GM21367 (cell line): ENCODE measurements at regions not wholly inside any gene's neighbourhood (a gene's known extent, or its start where the extent isn't known, plus 50 kb on each side); places are given as distances from the start of the nearest gene placed in this dataset.

Experiments used
- ATAC-seq: cut with Tn5 transposase; IDR thresholded peaks from one replicate; pipeline ENCODE4 v1.9.1; 2021; ENCODE audit not compliant: unreplicated experiment

- no peak for ATAC-seq
Measured at GRCh38 chr2:183991968-183992367, 606.4 kb upstream of the ZNF804A start.

GRCh38 chr2:183993052-183993451, 605.3 kb upstream of the ZNF804A start:
- ATAC-seq: peak; percentile 50

- ATAC-seq: no peak
Measured at GRCh38 chr2:183995632-183996031, 602.7 kb upstream of the ZNF804A start.

GRCh38 chr2:183996825-183997793, 601.2 kb upstream of the ZNF804A start:
- no peak for ATAC-seq

GRCh38 chr2:183998041-183998796, 600.1 kb upstream of the ZNF804A start:
- peak; percentile 95 for ATAC-seq

- ATAC-seq: peak; percentile 24
Measured at GRCh38 chr2:183998797-183999190, 599.5 kb upstream of the ZNF804A start.

- ATAC-seq: peak; percentile 89
Measured at GRCh38 chr2:184004289-184004947, 593.9 kb upstream of the ZNF804A start.

- ATAC-seq: peak; percentile 44
Measured at GRCh38 chr2:184004948-184005672, 593.2 kb upstream of the ZNF804A start.

- ATAC-seq: no peak
Measured at GRCh38 chr2:184006998-184007397, 591.3 kb upstream of the ZNF804A start.

GRCh38 chr2:184026961-184027360, 571.4 kb upstream of the ZNF804A start:
- no peak for ATAC-seq

GRCh38 chr2:184030245-184030644, 568.1 kb upstream of the ZNF804A start:
- no peak for ATAC-seq

GRCh38 chr2:184030989-184031388, 567.3 kb upstream of the ZNF804A start:
- ATAC-seq: no peak

GRCh38 chr2:184031402-184032147, 566.8 kb upstream of the ZNF804A start:
- peak; percentile 56 for ATAC-seq

GRCh38 chr2:184032983-184033382, 565.3 kb upstream of the ZNF804A start:
- ATAC-seq: no peak

GRCh38 chr2:184037273-184037672, 561.1 kb upstream of the ZNF804A start:
- ATAC-seq: no peak

GRCh38 chr2:184039493-184039892, 558.8 kb upstream of the ZNF804A start:
- ATAC-seq: no peak

GRCh38 chr2:184040230-184040629, 558.1 kb upstream of the ZNF804A start:
- ATAC-seq: no peak

- no peak for ATAC-seq
Measured at GRCh38 chr2:184041077-184041476, 557.3 kb upstream of the ZNF804A start.

- ATAC-seq: no peak
Measured at GRCh38 chr2:184041777-184042176, 556.6 kb upstream of the ZNF804A start.

GRCh38 chr2:184047536-184047935, 550.8 kb upstream of the ZNF804A start:
- no peak for ATAC-seq
